GM12872 (cell line): ENCODE measurements at regions not wholly inside any gene's neighbourhood (a gene's known extent, or its start where the extent isn't known, plus 50 kb on each side); places are given as distances from the start of the nearest gene placed in this dataset.

ENCODE experiments used
- TF ChIP-seq, protein P1 (sequence below): IDR thresholded peaks from 3 replicates; pipeline ENCODE4 v1.5.1; 2011; ENCODE audit warnings: low read depth, mild to moderate bottlenecking, low read length, moderate library complexity; ENCODE audit not compliant: insufficient read depth

DNA sequence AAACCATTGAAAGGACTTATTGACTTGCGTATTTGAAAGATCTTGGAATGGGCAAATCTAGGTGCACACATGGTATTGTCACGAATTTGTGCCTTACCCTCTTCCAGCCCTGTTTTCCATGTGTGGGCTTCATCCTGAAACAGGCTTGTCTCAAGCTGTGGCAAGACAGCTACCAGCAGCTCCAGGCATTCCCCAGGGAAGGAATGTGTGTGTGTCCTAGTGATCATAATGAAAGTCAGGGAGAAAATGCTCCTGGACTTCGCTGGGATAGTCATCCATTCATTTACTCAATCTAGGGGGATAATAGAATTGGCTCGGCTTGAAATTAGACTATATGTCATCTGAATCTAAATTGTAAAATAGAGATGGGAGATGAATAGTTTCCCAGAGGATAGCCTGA lies 676.2 kb downstream of the CBLN4 start:
- TF ChIP-seq, protein P1, sequence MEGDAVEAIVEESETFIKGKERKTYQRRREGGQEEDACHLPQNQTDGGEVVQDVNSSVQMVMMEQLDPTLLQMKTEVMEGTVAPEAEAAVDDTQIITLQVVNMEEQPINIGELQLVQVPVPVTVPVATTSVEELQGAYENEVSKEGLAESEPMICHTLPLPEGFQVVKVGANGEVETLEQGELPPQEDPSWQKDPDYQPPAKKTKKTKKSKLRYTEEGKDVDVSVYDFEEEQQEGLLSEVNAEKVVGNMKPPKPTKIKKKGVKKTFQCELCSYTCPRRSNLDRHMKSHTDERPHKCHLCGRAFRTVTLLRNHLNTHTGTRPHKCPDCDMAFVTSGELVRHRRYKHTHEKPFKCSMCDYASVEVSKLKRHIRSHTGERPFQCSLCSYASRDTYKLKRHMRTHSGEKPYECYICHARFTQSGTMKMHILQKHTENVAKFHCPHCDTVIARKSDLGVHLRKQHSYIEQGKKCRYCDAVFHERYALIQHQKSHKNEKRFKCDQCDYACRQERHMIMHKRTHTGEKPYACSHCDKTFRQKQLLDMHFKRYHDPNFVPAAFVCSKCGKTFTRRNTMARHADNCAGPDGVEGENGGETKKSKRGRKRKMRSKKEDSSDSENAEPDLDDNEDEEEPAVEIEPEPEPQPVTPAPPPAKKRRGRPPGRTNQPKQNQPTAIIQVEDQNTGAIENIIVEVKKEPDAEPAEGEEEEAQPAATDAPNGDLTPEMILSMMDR = no peak

DNA sequence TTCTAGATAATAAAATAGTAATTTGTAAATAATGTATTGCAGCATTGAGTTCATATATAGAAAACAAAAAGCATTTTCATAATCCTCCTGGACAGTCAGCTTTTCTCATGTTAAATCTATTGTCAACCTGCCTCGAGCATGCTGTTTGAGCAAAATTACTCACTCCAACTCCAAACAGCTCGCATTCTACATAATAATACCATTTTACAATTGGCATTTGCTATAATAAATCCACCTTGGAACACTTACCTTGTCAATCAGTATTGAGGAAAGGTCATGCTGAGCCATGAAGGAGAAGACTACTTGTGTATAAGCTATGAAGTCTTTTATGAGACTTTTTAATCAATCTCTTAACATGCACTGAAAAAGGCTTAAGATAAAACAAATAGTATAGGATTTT lies 682.6 kb downstream of the CBLN4 start:
- TF ChIP-seq, protein P1 = no peak

DNA sequence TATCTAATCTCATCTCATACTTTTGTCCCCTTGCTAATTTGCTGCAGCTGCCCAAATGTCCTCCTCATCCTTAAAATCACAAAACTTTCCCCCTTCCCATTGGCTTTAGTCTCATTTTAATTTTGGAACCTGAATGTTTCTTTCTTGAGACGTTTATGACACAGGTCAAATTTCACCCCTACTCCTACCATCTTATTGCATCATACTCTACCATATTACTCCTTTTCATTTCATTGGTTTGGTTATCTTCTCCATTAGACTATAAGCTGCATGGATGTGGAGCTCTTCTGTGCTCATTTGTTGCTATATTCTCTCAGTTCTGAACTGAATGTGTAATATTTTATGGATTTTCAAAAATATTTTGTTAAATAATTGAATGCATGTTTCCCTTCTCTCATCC lies 688.6 kb downstream of the CBLN4 start:
- TF ChIP-seq, protein P1 = no peak

DNA sequence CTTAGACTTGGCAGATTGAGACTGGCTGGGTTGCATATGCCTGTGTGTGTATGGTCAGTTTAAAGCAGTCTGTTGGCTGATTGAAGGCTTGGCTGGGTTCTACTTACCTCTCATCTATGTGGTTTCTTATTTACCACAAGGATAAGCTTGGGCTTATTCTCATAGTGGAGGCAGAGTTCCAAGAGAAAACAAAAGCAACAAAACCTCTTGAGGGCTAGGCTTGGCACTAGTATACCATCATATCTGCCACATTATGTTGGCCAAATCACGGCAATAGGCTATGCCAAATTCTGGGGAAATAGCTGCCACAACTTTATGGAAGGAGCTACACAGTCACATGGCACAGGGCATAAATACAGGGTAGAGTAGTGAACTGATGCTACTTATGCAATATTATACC lies 714.1 kb downstream of the CBLN4 start:
- TF ChIP-seq, protein P1 = no peak

DNA sequence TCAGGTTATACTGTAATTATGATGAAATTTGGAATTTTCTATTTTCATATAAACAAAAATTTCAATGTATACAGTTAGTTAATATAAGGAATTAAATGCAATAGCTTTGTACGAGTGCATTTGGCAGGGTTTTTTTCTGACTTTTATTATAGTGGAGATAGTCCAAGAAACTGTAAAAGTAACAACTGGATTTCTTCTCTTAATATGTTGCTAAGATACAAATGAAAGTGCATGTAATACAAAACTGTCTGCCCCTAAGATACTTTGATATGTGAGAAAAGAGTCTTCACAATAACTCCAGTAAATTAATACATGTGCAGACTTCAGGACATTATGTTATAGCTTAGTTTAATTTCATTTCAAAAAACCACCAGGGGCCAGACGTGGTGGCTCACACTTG lies 721.4 kb downstream of the CBLN4 start:
- TF ChIP-seq, protein P1 = no peak

DNA sequence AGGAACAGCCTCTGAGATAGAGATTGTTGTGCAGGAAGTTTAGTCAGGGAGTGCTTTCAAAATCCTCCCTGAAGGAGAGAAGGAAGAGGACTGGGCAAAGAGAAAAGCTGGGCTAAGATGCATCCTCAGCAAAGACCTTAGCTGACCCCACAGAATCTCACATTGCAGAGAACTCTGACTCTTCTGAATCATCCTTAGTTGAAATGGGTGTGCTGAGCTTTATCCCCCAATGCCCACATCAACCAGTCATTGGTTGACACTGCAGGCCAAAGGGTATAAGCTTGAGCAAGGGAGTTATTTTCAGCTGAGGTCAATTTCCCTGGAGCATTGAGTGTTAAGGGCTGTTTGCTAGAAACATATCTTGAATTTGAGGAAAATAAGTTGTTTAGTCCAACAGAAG lies 732.2 kb downstream of the CBLN4 start:
- TF ChIP-seq, protein P1 = no peak

DNA sequence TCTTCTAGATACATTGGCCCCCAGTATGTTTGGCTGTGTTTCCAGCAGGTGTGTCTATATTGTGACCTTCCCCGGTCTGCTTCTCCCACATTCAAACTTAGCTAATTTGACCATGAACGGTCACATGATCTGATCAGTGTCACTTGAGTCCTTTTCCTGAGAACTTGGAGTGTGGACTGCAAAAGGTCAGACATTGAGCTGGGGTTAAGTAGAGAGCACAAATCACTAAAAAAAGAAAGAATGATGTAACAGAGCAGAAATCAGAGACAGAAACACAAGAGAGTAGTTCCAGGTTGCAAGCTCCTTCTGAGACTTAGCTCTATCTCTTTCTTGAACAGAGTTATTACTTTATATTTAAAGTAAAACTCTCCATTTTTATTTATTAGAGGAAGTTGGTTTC lies 733.9 kb downstream of the CBLN4 start:
- TF ChIP-seq, protein P1 = no peak

DNA sequence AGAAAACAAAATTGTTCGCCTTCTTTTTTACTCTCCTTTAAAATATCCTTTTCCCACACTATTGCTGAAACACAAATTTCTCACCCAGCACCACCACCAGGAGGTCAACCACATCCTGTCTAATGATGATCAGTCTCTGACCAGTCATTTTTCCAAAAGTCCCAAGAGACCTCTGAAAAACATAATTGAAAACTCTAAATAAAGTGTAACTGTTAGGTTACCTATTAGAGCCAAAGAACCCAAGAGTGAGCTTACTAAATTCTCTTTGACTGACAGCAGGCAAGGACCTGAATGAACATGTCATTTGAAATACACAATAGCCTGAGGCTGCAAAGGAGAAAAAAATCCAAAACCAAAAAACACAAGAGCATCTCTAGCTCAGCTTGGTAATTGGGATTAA lies 735.4 kb downstream of the CBLN4 start:
- TF ChIP-seq, protein P1 = no peak
